ENCODE measurements at regions not wholly inside any gene's neighbourhood (a gene's known extent, or its start where the extent isn't known, plus 50 kb on each side); places are given as distances from the start of the nearest gene placed in this dataset.

GRCh38 chr11:29211202-29211601 lies 805.6 kb downstream of the KCNA4 start:
- no peak for TF ChIP-seq CTCF (IDR thresholded peaks at IDR 0.05)
- no peak for TF ChIP-seq EZH2 (IDR thresholded peaks at IDR 0.05; ENCODE audit: borderline replicate concordance, insufficient read depth, low read depth, low read length, poor library complexity, severe bottlenecking)

Measured in B cell (primary cell).